Activated CD8-positive, alpha-beta T cell treated with anti-CD3 and anti-CD28 coated beads, Interleukin-2, amount 10 ng/mL, durations not matched to agents 7 days and 5 days (primary cell): ENCODE measurements at regions not wholly inside any gene's neighbourhood (a gene's known extent, or its start where the extent isn't known, plus 50 kb on each side); places are given as distances from the start of the nearest gene placed in this dataset.
A peak's percentile ranks its signal among the peaks of the same experiment; 100 is the strongest.

Experiments used
- ATAC-seq: fragments of 150-1000 bp; cut with Tn5 transposase; one replicate; pipeline ENCODE4 v1.10.0; 2021; ENCODE audit warnings: moderate library complexity
- CTCF ChIA-PET: fragments of 350-600 bp; sonication (Branson Sonifier 250); formaldehyde crosslinking; loops from one replicate; lab custom pipeline; 2021; ENCODE audit warnings: antibody characterized with exemption; lab: Charles Lee
- POLR2A ChIA-PET: fragments of 350-600 bp; sonication (Branson Sonifier 250); formaldehyde crosslinking; loops from one replicate; lab custom pipeline; 2021; ENCODE audit warnings: antibody characterized with exemption; lab: Charles Lee
- DNase-seq: peaks from one replicate; pipeline ENCODE4 v3.0.0-alpha.2; 2020
- H3K27ac Mint-ChIP-seq: one replicate; pipeline ENCODE4 v1.8.0; 2021; ENCODE audit warnings: mild to moderate bottlenecking, mixed read lengths
- H3K27me3 Mint-ChIP-seq: one replicate; pipeline ENCODE4 v1.8.0; 2021; ENCODE audit warnings: low read depth, mixed read lengths
- H3K36me3 Mint-ChIP-seq: one replicate; pipeline ENCODE4 v1.8.0; 2021; ENCODE audit warnings: low read depth, mixed read lengths
- H3K4me1 Mint-ChIP-seq: one replicate; pipeline ENCODE4 v1.8.0; 2021; ENCODE audit warnings: low read depth, mixed read lengths
- H3K4me3 Mint-ChIP-seq: one replicate; pipeline ENCODE4 v1.8.0; 2021; ENCODE audit warnings: mild to moderate bottlenecking, mixed read lengths
- H3K9me3 Mint-ChIP-seq: one replicate; pipeline ENCODE4 v1.8.0; 2022; ENCODE audit warnings: mixed read lengths; ENCODE audit not compliant: insufficient read depth

GRCh38 chr22:48960980-48961660 is 866.6 kb downstream of the BRD1 start:
- no peak overlapping the region for H3K27ac Mint-ChIP-seq
- no peak for ATAC-seq
- H3K27me3 Mint-ChIP-seq: peaks cover 7% of the 10 kb centered on the region
- ChIA-PET CTCF (no interaction called here), POLR2A (no interaction called here)
- H3K9me3 Mint-ChIP-seq: no peaks in the 10 kb centered on the region
- peak; percentile 12 for DNase-seq
- H3K36me3 Mint-ChIP-seq: no peaks in the 10 kb centered on the region
- H3K4me3 Mint-ChIP-seq: no peak overlapping the region
- H3K4me1 Mint-ChIP-seq: no peaks in the 10 kb centered on the region

GRCh38 chr22:48960576-48960975 is 867.1 kb downstream of the BRD1 start:
- Mint-ChIP-seq H3K4me3 (no peak overlapping the region), H3K27ac (no peak overlapping the region), H3K27me3 (peaks cover 7% of the 10 kb centered on the region), H3K9me3 (no peaks in the 10 kb centered on the region), H3K36me3 (no peaks in the 10 kb centered on the region), H3K4me1 (no peaks in the 10 kb centered on the region)
- ChIA-PET CTCF (no interaction called here), POLR2A (no interaction called here)
- ATAC-seq (no peak), DNase-seq (peak; percentile 10)

DNA sequence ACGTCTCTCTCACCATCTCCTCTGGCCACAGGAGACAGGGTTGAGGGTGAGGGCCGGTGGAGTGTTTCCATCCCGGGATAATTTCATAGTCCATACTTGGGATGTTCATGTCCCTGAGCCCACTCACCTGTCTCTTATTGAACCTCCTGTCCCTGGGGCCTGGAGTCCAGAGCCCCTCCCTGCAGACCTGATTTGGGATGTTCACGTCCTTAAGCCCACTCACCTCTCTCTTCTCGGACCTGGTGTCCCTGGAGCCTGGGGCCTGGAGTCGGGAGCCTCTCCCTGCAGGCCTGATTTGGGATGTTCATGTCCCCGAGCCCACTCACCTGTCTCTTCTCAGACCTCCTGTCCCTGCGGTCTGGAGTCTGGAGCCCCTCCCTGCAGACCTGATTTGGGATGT is 868.2 kb downstream of the BRD1 start:
- CTCF ChIA-PET: no interaction called here
- H3K27me3 Mint-ChIP-seq: peaks cover 7% of the 10 kb centered on the region
- peak; percentile 6 for DNase-seq
- H3K4me1 Mint-ChIP-seq: no peaks in the 10 kb centered on the region
- no peak overlapping the region for H3K4me3 Mint-ChIP-seq
- no peaks in the 10 kb centered on the region for H3K9me3 Mint-ChIP-seq
- ATAC-seq: no peak
- POLR2A ChIA-PET: no interaction called here
- no peaks in the 10 kb centered on the region for H3K36me3 Mint-ChIP-seq
- H3K27ac Mint-ChIP-seq: no peak overlapping the region

- ATAC-seq (no peak), DNase-seq (no peak)
- POLR2A ChIA-PET: no interaction called here
- Mint-ChIP-seq H3K9me3 (no peaks in the 10 kb centered on the region), H3K36me3 (no peaks in the 10 kb centered on the region), H3K4me3 (no peak overlapping the region), H3K27me3 (no peaks in the 10 kb centered on the region), H3K27ac (no peak overlapping the region), H3K4me1 (no peaks in the 10 kb centered on the region)
- CTCF ChIA-PET: no interaction called here
These were observed 869.7 kb downstream of the BRD1 start for GRCh38 chr22:48957987-48958321.

DNA sequence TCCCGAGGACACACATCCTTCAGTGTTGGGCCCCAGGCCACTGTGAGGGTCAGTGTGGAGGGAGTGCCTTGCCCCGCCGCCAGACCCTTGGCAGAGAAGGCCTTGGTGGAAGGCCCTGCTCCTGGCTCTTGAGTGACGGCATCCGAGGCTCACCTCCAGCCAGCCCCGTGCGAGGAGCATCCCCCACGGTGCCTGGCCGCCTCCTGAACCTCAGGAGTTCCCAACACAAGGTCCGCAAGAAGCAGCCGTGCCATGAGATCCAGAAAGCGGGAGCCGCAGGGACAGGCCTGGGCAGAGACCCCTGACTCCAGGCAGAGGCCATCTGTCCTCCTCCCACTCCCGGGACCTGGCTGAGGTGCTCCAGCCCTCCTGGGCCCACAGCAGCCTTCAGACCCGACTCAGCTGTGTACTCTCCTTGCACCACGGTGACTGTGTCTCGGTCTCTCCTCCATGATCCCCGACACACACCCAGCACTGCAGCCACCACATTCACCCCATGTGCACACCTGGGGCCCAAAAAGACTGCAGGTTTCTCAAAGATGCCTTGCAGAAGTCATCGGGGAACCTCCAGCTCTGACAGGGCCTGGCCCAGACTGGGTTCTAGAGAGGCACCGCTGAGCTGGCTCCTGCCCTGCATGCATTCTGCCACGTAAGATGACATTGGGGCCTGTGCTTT is 870.2 kb downstream of the BRD1 start:
- Mint-ChIP-seq H3K27me3 (no peaks in the 10 kb centered on the region), H3K9me3 (no peaks in the 10 kb centered on the region), H3K36me3 (no peaks in the 10 kb centered on the region), H3K27ac (no peak overlapping the region), H3K4me3 (no peak overlapping the region), H3K4me1 (no peaks in the 10 kb centered on the region)
- no peak for ATAC-seq
- no peak for DNase-seq
- ChIA-PET POLR2A (no interaction called here), CTCF (no interaction called here)

DNA sequence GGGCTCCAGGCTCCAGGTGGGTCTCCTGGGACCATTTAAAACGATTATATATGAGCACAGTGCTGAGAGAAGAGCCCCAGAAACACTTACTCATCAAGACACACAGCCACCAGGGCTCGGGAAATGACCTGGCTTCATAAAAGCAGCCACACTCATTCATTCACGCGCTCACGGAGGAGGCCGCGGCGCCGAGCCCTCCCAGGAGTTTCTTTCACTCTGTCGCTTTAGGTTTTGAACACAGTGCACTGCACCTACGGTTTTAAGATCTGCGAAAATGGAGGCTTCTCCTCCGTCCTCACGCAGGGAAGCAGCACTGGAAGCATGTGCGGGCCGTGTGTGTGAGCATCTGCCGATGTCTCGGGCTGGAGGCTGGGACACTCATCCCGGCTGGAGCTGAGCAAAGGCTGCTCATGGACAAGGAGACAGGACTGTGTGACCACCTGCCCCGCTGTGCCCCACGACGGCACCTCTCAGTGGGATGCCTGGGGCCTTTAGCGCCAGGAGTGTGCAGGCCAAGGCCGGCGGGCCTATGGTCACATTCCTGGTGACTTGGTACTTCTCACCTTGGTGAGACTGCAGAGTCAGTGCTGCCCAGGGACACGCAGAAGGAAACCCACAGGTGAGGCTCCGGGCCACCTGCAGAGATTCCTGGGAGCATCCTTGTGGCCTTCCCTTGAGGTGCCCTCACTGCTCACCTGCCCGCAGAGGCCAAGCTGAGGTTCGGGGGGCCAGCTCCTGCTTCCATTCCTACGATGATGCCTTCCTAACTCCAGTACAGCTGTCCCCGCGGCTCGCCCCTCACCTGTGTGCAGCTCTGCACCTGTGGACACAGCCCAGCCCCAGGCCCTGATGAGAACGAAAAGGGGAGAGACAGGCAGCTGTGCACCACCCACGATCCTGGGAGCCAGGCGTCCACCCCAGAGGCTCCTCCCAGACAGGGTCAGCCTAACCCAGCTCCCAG is 872.0 kb downstream of the BRD1 start:
- Mint-ChIP-seq H3K27ac (no peak overlapping the region), H3K9me3 (no peaks in the 10 kb centered on the region), H3K27me3 (no peaks in the 10 kb centered on the region), H3K36me3 (no peaks in the 10 kb centered on the region), H3K4me3 (no peak overlapping the region), H3K4me1 (no peaks in the 10 kb centered on the region)
- no peak for ATAC-seq
- CTCF ChIA-PET: no interaction called here
- DNase-seq: peak; percentile 12
- POLR2A ChIA-PET: no interaction called here

DNA sequence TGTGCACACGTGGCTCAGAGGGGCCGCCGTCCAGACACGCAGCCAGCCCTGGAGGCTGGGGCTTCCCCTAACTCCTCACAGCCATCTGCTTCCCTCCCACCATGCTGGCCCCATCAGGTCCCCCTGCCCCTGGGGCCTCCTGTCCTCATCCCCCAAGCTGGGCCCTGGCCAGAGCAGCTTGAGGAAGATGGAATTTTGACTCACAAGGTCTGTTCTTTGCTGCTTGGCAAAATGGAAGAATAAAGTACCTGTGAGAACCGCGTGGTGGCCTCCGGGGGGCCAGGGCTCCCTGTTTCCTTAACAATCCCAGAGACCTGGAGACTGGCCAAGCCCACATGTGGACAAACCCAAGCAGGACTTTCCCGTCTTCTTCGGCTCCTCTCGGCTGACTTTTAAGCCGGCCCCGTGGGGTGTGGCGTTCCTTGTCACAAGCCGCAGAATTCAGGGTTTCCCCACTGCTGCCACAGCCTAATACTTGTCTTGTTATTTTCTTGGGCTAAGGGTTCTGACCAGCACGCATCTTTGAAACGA is 872.8 kb downstream of the BRD1 start:
- Mint-ChIP-seq H3K27me3 (no peaks in the 10 kb centered on the region), H3K4me1 (no peaks in the 10 kb centered on the region), H3K27ac (no peak overlapping the region), H3K9me3 (no peaks in the 10 kb centered on the region), H3K4me3 (no peak overlapping the region), H3K36me3 (no peaks in the 10 kb centered on the region)
- ChIA-PET POLR2A (no interaction called here), CTCF (no interaction called here)
- DNase-seq: peak; percentile 7
- ATAC-seq: no peak

DNA sequence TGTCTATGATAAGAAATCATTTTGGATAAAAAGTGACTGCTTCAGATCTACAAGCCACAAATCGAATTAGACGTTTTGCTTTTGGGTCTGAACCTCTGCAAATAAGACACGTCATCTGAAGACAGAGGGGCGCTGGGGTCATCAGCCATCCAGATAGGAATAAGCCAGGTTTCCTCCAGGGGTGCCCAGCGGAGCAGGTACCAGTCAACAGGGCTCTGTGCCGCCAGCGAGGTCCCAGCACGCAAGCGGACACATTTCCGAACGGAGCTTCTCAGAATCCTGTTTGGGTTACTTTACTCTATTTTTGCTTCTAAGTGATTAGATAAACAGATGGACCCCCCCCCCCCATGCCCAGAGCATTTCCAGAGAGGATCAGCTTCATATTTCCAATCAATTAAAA is 873.8 kb downstream of the BRD1 start:
- H3K36me3 Mint-ChIP-seq: no peaks in the 10 kb centered on the region
- no peaks in the 10 kb centered on the region for H3K4me1 Mint-ChIP-seq
- DNase-seq (no peak), ATAC-seq (no peak)
- no peaks in the 10 kb centered on the region for H3K9me3 Mint-ChIP-seq
- H3K4me3 Mint-ChIP-seq: no peak overlapping the region
- ChIA-PET CTCF (no interaction called here), POLR2A (no interaction called here)
- H3K27ac Mint-ChIP-seq: no peak overlapping the region
- H3K27me3 Mint-ChIP-seq: no peaks in the 10 kb centered on the region

DNA sequence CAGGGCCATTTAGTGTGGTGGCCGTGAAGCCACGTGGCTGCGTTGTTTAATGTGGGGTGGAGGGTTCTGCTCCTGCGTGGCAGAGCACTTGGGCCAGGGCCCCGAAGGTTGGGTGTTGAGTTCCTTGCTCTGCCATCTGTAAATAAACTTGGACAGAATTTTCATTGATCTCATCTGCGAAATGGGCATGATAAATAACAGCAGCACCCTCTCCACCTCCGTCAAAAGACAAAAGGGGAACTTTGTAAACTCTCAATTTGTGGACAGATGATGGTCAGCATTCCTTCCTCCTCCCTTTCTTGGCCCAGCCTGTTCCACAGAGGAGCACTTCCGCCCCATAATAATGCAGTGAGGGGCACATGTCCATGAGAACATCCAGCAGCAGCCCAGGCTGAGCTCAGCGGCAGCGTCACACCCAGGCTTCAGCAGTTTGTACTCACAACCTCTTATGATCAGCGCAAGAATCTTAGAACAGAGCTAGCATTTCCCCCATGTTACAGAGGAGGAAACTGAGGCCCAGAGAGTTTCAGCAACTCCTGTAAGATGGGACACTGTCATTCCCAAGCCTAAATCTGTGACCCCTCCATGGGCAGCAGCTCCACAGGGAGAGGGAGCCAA is 874.5 kb downstream of the BRD1 start:
- POLR2A ChIA-PET: no interaction called here

GRCh38 chr22:48952256-48953102 is 875.2 kb downstream of the BRD1 start:
- no peaks in the 10 kb centered on the region for H3K27me3 Mint-ChIP-seq
- H3K27ac Mint-ChIP-seq: no peak overlapping the region
- DNase-seq (no peak), ATAC-seq (no peak)
- ChIA-PET CTCF (no interaction called here), POLR2A (no interaction called here)
- H3K4me1 Mint-ChIP-seq: no peaks in the 10 kb centered on the region
- no peaks in the 10 kb centered on the region for H3K36me3 Mint-ChIP-seq
- no peaks in the 10 kb centered on the region for H3K9me3 Mint-ChIP-seq
- H3K4me3 Mint-ChIP-seq: no peak overlapping the region

More for the DNA sequence above, 874.5 kb downstream of the BRD1 start:
- no peaks in the 10 kb centered on the region for H3K27me3 Mint-ChIP-seq
- ATAC-seq (no peak), DNase-seq (no peak)
- H3K4me3 Mint-ChIP-seq: no peak overlapping the region
- no peaks in the 10 kb centered on the region for H3K36me3 Mint-ChIP-seq
- H3K9me3 Mint-ChIP-seq: no peaks in the 10 kb centered on the region
- no peak overlapping the region for H3K27ac Mint-ChIP-seq
- no peaks in the 10 kb centered on the region for H3K4me1 Mint-ChIP-seq
- CTCF ChIA-PET: no interaction called here

DNA sequence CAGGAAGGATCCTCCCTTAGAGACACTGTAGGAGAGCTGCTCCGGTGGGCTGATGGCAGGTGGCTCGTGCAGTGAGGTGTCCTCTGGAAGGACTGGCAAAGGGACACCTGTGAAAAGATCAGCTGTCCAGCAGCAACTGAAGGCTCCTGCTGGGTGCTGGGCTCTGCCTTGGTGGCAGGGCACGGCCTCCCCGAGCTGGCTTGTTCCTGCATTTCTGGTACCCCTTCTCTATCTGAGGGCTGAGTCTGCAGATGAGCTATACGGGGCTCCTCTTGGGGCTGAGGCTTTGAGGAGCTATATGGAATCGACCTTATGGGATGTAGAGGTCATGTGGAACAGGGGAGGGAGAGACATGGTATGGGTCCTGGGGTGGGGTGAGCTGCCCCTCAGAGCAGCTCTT is 875.8 kb downstream of the BRD1 start:
- Mint-ChIP-seq H3K27ac (no peak overlapping the region), H3K4me3 (no peak overlapping the region), H3K4me1 (no peaks in the 10 kb centered on the region), H3K9me3 (no peaks in the 10 kb centered on the region), H3K27me3 (no peaks in the 10 kb centered on the region), H3K36me3 (no peaks in the 10 kb centered on the region)
- ChIA-PET POLR2A (no interaction called here), CTCF (no interaction called here)
- DNase-seq (no peak), ATAC-seq (no peak)
